Sigmoid colon (tissue), 6 donors: ENCODE measurements at regions not wholly inside any gene's neighbourhood (a gene's known extent, or its start where the extent isn't known, plus 50 kb on each side); places are given as distances from the start of the nearest gene placed in this dataset.

Source experiments
- DNase-seq: peaks from one replicate; pipeline ENCODE4 v3.0.0-alpha.2; 2019
- H3K27ac ChIP-seq, 4 donors: fragments of 200-600 bp; sonication (generic); one replicate each; pipeline ENCODE4 v1.5.1; 2016 to 2019; ENCODE audit warnings: mild to moderate bottlenecking in 1 of 4
- H3K27me3 ChIP-seq, 3 donors: fragments of 200-600 bp; sonication (generic); one replicate each; pipeline ENCODE4 v1.5.1; 2019; ENCODE audit warnings: mild to moderate bottlenecking in 1 of 3
- H3K36me3 ChIP-seq, 4 donors: fragments of 200-600 bp; sonication (generic); one replicate each; pipeline ENCODE4 v1.5.1; 2016 to 2019
- H3K4me1 ChIP-seq, 4 donors: fragments of 200-600 bp; sonication (generic); one replicate each; pipeline ENCODE4 v1.5.1; 2017 to 2019
- H3K4me3 ChIP-seq, 4 donors: fragments of 200-600 bp; sonication (generic); one replicate each; pipeline ENCODE4 v1.5.1; 2017 to 2019; ENCODE audit warnings: mild to moderate bottlenecking in 2 of 4, moderate library complexity in 1 of 4
- H3K9me3 ChIP-seq, 4 donors: fragments of 200-600 bp in 3 of 4; sonication (generic) in 3 of 4; one replicate each; pipeline versions ENCODE4 v1.5.1 to v1.6.1; 2013 to 2019
- EP300 ChIP-seq, 4 donors: sonication (generic); formaldehyde crosslinking; IDR thresholded peaks; one replicate each; pipeline ENCODE4 v1.6.1; 2017; ENCODE audit warnings: antibody characterized with exemption in 4 of 4
- POLR2A ChIP-seq, 2 donors: fragments of 450-650 bp; IDR thresholded peaks; one replicate each; pipeline ENCODE4 v1.6.1; 2016; ENCODE audit warnings: antibody characterized with exemption in 2 of 2, mild to moderate bottlenecking in 2 of 2, moderate library complexity in 2 of 2
- POLR2AphosphoS5 ChIP-seq, 4 donors: sonication (generic); formaldehyde crosslinking; IDR thresholded peaks; one replicate each; pipeline ENCODE4 v1.6.1; 2017; ENCODE audit warnings: antibody characterized with exemption in 4 of 4
- WGBS, 2 donors: extraction: QIAGEN DNeasy Blood & Tissue Kit; methylation state at CpG; one replicate each; pipeline ENCODE4 v1.1.7; 2013; 5-methylcytosine and 5-hydroxymethylcytosine counted together
- intact Hi-C: fragments of 100-400 bp; cut with DNase I; formaldehyde crosslinking; loops from one replicate; pipeline ENCODE4 v1.15.1; 2023
- TF ChIP-seq, protein P1 (sequence below), 4 experiments: fragments of 450-650 bp in 3 of 4; fragments of 200-600 bp in 1 of 4; IDR thresholded peaks; one replicate each; pipeline ENCODE4 v1.5.1; 2016 to 2019; ENCODE audit warnings: antibody characterized with exemption in 4 of 4, mild to moderate bottlenecking in 3 of 4, moderate library complexity in 2 of 4
- donor health status: healthy with polysubstance abuse.
- donor health status: healthy.

DNA sequence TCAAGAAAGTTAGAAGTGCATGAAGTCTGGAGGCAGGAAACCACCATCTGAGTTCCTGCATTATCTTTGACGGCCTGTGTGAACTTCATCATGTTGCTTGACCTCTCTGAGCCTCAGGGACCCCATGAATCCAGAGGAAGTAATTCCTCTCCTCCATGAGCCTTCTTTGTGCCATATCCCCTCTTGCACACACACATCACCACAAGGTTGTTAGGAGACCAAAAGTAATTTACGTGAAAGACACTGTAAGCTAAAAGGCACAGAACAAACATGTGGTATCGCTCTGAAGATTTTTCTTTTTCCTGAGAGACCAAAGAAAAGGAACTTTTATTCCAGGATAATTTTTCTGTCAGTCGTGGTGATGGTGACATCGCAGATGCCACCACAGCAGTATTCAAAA is 55.9 kb upstream of the BCL6 start:
- Histone ChIP-seq H3K36me3 (no peaks in the 10 kb centered on the region), H3K27ac (no peak overlapping the region), H3K4me1 (no peaks in the 10 kb centered on the region), H3K9me3 (no peaks in the 10 kb centered on the region), H3K27me3 (no peaks in the 10 kb centered on the region), H3K4me3 (no peak overlapping the region)
- intact Hi-C loops = no loop called here
- no peak for DNase-seq
- 90 to 94% methylated on average over 5 of the region's 5 CpGs for WGBS, 2 donors
- TF ChIP-seq POLR2AphosphoS5 (IDR thresholded peaks at IDR 0.05) (no peak), EP300 (IDR thresholded peaks at IDR 0.05) (no peak), POLR2A (IDR thresholded peaks at IDR 0.05) (no peak)
- TF ChIP-seq, protein P1, sequence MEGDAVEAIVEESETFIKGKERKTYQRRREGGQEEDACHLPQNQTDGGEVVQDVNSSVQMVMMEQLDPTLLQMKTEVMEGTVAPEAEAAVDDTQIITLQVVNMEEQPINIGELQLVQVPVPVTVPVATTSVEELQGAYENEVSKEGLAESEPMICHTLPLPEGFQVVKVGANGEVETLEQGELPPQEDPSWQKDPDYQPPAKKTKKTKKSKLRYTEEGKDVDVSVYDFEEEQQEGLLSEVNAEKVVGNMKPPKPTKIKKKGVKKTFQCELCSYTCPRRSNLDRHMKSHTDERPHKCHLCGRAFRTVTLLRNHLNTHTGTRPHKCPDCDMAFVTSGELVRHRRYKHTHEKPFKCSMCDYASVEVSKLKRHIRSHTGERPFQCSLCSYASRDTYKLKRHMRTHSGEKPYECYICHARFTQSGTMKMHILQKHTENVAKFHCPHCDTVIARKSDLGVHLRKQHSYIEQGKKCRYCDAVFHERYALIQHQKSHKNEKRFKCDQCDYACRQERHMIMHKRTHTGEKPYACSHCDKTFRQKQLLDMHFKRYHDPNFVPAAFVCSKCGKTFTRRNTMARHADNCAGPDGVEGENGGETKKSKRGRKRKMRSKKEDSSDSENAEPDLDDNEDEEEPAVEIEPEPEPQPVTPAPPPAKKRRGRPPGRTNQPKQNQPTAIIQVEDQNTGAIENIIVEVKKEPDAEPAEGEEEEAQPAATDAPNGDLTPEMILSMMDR (IDR thresholded peaks at IDR 0.05) = no peak

DNA sequence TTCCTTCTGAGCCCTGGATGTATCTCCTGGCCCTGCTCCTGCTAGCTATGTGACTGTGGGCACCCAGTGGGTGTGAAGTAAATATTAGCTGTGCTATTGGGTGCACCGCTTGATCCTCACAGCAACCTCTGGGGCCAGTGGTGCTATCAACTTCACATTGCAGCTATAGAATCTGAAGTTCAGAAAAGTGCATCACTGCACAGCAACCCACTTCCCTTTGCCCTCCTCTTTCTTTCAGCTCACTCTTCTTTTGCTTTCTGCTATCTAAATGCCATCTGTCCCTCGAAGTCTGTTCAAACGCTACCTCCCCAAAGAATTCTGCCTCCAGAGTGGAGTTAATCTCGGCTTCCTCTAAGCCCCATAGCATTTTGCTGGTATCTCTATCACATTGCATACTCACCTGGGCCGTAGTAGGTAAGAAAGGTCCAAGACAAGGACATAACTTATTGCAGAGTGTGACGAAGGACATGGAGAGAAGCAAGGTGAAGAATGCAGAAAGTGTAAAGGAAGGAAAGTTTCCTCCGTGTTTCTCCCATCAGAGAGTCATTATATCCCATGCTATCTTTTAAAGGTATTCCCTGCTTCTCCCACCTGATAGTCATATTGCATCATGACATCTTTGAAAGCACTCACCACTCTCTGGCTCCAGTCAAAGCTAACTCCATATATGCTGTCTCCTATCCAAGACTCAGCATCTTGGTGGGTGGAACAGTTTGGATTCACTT is 57.1 kb upstream of the BCL6 start:
- no peak for DNase-seq
- WGBS, 2 donors = 89 to 94% methylated on average over 7 of the region's 7 CpGs
- intact Hi-C loops = no loop called here

DNA sequence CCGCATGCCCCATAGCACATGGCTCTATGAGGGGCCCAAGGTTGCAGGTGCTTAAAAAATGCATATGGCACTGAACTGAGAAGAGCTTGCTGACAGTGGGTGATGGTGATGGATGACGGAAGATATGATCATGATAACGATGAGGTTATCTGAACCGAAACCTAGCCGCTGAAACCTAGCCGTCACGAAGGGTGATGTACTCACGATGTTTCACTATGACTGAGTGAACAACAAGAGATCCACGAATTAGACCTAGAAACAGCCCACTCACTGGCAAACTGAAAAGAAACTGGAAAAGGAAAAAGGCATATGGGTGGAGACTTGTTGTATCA is 57.6 kb upstream of the BCL6 start:
- WGBS, 2 donors = 82 to 92% methylated on average over 9 of the region's 9 CpGs
- Histone ChIP-seq H3K27me3 (no peaks in the 10 kb centered on the region), H3K9me3 (no peaks in the 10 kb centered on the region), H3K36me3 (no peaks in the 10 kb centered on the region), H3K4me1 (no peaks in the 10 kb centered on the region), H3K27ac (no peak overlapping the region), H3K4me3 (no peak overlapping the region)
- TF ChIP-seq EP300 (IDR thresholded peaks at IDR 0.05) (no peak), POLR2A (IDR thresholded peaks at IDR 0.05) (no peak), POLR2AphosphoS5 (IDR thresholded peaks at IDR 0.05) (no peak)
- TF ChIP-seq, protein P1 (IDR thresholded peaks at IDR 0.05) = no peak
- DNase-seq = no peak
- intact Hi-C loops = no loop called here

More for the DNA sequence above, 57.1 kb upstream of the BCL6 start:
- H3K4me3 ChIP-seq = no peak overlapping the region
- no peak overlapping the region for H3K27ac ChIP-seq
- no peaks in the 10 kb centered on the region for H3K4me1 ChIP-seq
- H3K27me3 ChIP-seq = no peaks in the 10 kb centered on the region
- TF ChIP-seq, protein P1 (IDR thresholded peaks at IDR 0.05) = no peak
- no peak for TF ChIP-seq POLR2AphosphoS5 (IDR thresholded peaks at IDR 0.05)
- TF ChIP-seq POLR2A (IDR thresholded peaks at IDR 0.05) = no peak
- TF ChIP-seq EP300 (IDR thresholded peaks at IDR 0.05) = no peak
- no peaks in the 10 kb centered on the region for H3K9me3 ChIP-seq
- H3K36me3 ChIP-seq = no peaks in the 10 kb centered on the region

DNA sequence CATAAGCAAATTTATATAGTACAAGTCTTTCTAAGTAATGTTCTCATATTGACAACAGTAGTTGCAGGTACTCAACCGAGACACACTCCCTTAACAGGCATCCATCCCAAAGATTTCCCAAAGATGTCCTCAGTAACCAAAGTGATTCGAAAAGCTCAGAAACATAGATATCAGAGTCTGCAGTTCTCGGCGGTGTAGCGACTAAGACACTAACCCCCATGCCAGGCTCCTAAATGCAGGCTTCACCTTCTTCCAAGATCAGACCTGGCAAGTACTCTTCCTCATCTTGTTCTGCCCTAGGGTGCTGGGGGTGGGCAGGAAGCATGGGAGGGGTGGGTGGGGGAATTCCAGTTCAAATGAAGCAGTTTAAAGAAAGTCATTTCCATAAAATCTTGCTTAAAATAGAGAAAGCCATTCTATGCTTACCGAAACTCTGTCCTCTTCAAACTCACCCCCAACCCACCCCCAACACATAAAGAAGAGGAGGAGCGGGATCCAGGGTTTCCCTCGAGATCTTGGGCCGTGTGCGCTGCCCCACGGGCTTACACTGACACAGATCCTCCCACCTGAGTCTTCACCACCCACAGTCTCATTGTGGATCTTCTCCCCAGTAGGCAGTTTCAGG is 59.0 kb upstream of the BCL6 start:
- Histone ChIP-seq H3K27me3 (no peaks in the 10 kb centered on the region), H3K27ac (no peak overlapping the region), H3K36me3 (no peaks in the 10 kb centered on the region), H3K9me3 (no peaks in the 10 kb centered on the region), H3K4me1 (no peaks in the 10 kb centered on the region), H3K4me3 (no peak overlapping the region)
- intact Hi-C loops = no loop called here
- TF ChIP-seq POLR2A (IDR thresholded peaks at IDR 0.05) (no peak), POLR2AphosphoS5 (IDR thresholded peaks at IDR 0.05) (no peak), EP300 (IDR thresholded peaks at IDR 0.05) (no peak)
- TF ChIP-seq, protein P1 (IDR thresholded peaks at IDR 0.05) = no peak
- no peak for DNase-seq
- WGBS, 2 donors = 88 to 90% methylated on average over 11 of the region's 11 CpGs
